NCI-H446 (cell line): ENCODE measurements at regions not wholly inside any gene's neighbourhood (a gene's known extent, or its start where the extent isn't known, plus 50 kb on each side); places are given as distances from the start of the nearest gene placed in this dataset.

ENCODE experiments used
- DNase-seq, 2 experiments: peaks; one replicate each; lab custom pipeline; 2025; lab: John Stamatoyannopoulos, UW

GRCh38 chr13:27370305-27370872 is 54.0 kb upstream of the GTF3A start:
- no peak for DNase-seq

- no peak for DNase-seq
Observed at GRCh38 chr13:27371932-27372331, 52.5 kb upstream of the GTF3A start.

GRCh38 chr13:27372896-27373295 is 51.5 kb upstream of the GTF3A start:
- DNase-seq = no peak

GRCh38 chr13:27374126-27374613 is 50.2 kb upstream of the GTF3A start:
- no peak for DNase-seq
